ENCODE measurements at regions not wholly inside any gene's neighbourhood (a gene's known extent, or its start where the extent isn't known, plus 50 kb on each side); places are given as distances from the start of the nearest gene placed in this dataset.

DNA sequence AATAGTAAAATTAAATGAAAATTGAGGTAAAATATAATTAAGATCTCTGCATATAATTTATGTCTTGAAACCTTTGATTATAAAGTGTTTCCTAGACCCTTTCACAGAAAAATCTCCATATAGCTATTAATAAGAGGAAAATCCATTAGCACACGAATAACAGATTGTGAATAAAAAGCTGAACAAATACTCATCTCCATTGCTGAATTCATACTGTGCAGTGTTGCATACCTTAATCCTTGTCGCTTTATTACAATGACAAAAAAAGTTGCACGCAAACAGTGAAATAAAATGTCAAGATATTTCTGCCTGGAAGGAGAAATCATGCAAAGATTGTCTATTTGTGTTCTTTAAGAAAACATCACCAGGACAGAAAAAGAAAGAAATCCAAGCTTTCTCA is 499.1 kb upstream of the TMPRSS15 start:
- TF ChIP-seq RAD21 (IDR thresholded peaks at IDR 0.05; ENCODE audit: low read depth) = no peak
- no peak for TF ChIP-seq YY1 (IDR thresholded peaks at IDR 0.05; ENCODE audit: low read depth)
- TF ChIP-seq MAX (IDR thresholded peaks at IDR 0.05) = no peak
- no peak for TF ChIP-seq ZBTB7A (IDR thresholded peaks at IDR 0.05; ENCODE audit: low read depth)
- TF ChIP-seq, protein P1, sequence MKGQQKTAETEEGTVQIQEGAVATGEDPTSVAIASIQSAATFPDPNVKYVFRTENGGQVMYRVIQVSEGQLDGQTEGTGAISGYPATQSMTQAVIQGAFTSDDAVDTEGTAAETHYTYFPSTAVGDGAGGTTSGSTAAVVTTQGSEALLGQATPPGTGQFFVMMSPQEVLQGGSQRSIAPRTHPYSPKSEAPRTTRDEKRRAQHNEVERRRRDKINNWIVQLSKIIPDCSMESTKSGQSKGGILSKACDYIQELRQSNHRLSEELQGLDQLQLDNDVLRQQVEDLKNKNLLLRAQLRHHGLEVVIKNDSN (IDR thresholded peaks at IDR 0.05) = no peak
- no peak for TF ChIP-seq EP300 (IDR thresholded peaks at IDR 0.05; ENCODE audit: borderline replicate concordance)
- TF ChIP-seq TAF1 (IDR thresholded peaks at IDR 0.05; ENCODE audit: low read depth) = no peak
- no peak for TF ChIP-seq EGR1 (IDR thresholded peaks at IDR 0.05)
- no peak for TF ChIP-seq TEAD4 (IDR thresholded peaks at IDR 0.05)
